ENCODE measurements at regions not wholly inside any gene's neighbourhood (a gene's known extent, or its start where the extent isn't known, plus 50 kb on each side); places are given as distances from the start of the nearest gene placed in this dataset.

- Histone ChIP-seq H3K9me3 (ENCODE audit: control insufficient read depth, insufficient read depth, low read depth, low read length) (no peaks in the 10 kb centered on the region), H3K36me3 (ENCODE audit: control insufficient read depth, insufficient read depth, low read length) (no peaks in the 10 kb centered on the region)
- POLR2A ChIA-PET, result interaction anchor here (0.6 kb wide), 1 partner anchor 162 kb away, joined by 3 read pairs; no protein-coding TSS in a partner anchor
These were observed 92.8 kb upstream of the DRD2 start for GRCh38 chr11:113567867-113568544.

GRCh38 chr11:113567097-113567496, 91.9 kb upstream of the DRD2 start:
- no peak for TF ChIP-seq REST (IDR thresholded peaks at IDR 0.05; ENCODE audit: insufficient read depth in 1 of 2, low read depth in 2 of 2, low read length in 1 of 2)
- in situ Hi-C loops (cut with HindIII; ENCODE audit: low pct_unique_long_range_greater_than_20kb, low sequenced_read_pairs) (no loop called here), intact Hi-C loops (cut with micrococcal nuclease; ENCODE audit: unreplicated experiment) (no loop called here)
- DNase-seq (ENCODE audit: low read depth, low spot score), result no peak
- CTCF ChIA-PET, result no interaction called here
- BruUV-seq (replicated peaks), result no TSS peak
- POLR2A ChIA-PET, result no interaction called here
- ATAC-seq, result no peak
- no peak overlapping the region for H3K27ac ChIP-seq (ENCODE audit: low read length)
- H3K9me3 ChIP-seq (ENCODE audit: control insufficient read depth, insufficient read depth, low read depth, low read length), result no peaks in the 10 kb centered on the region
- H3K27me3 ChIP-seq (ENCODE audit: control insufficient read depth, insufficient read depth, low read length), result no peaks in the 10 kb centered on the region
- H3K36me3 ChIP-seq (ENCODE audit: control insufficient read depth, insufficient read depth, low read length), result no peaks in the 10 kb centered on the region
- H3K4me1 ChIP-seq (ENCODE audit: control insufficient read depth, insufficient read depth, low read length), result no peaks in the 10 kb centered on the region
- H3K4me3 ChIP-seq (ENCODE audit: low read depth in 2 of 2, low read length in 2 of 2), result no peak overlapping the region

More at GRCh38 chr11:113567867-113568544, 92.8 kb upstream of the DRD2 start:
- CTCF ChIA-PET, result interaction anchor here (0.5 kb wide), 1 partner anchor 389 kb away, joined by 3 read pairs; no protein-coding TSS in a partner anchor
- ATAC-seq, result no peak
- no TSS peak for BruUV-seq (replicated peaks)
- Histone ChIP-seq H3K27ac (ENCODE audit: low read length) (no peak overlapping the region), H3K4me1 (ENCODE audit: control insufficient read depth, insufficient read depth, low read length) (no peaks in the 10 kb centered on the region), H3K27me3 (ENCODE audit: control insufficient read depth, insufficient read depth, low read length) (no peaks in the 10 kb centered on the region), H3K4me3 (ENCODE audit: low read depth in 2 of 2, low read length in 2 of 2) (no peak overlapping the region)
- DNase-seq (ENCODE audit: low read depth, low spot score), result no peak
- TF ChIP-seq POLR2AphosphoS5 (IDR thresholded peaks at IDR 0.05; ENCODE audit: low read depth, low read length) (no peak), REST (IDR thresholded peaks at IDR 0.05; ENCODE audit: insufficient read depth in 1 of 2, low read depth in 2 of 2, low read length in 1 of 2) (no peak), SIN3A (IDR thresholded peaks at IDR 0.05; ENCODE audit: borderline replicate concordance, insufficient read depth, low read depth, low read length) (no peak), TCF7L2 (IDR thresholded peaks at IDR 0.05; ENCODE audit: low read depth, low read length) (no peak), CTCF (IDR thresholded peaks at IDR 0.05) (no peak)
- intact Hi-C loops (cut with micrococcal nuclease; ENCODE audit: unreplicated experiment), result no loop called here
- in situ Hi-C loops (cut with HindIII; ENCODE audit: low pct_unique_long_range_greater_than_20kb, low sequenced_read_pairs), result no loop called here
